OCI-M1 (cell line): ENCODE measurements at regions not wholly inside any gene's neighbourhood (a gene's known extent, or its start where the extent isn't known, plus 50 kb on each side); places are given as distances from the start of the nearest gene placed in this dataset.
A peak's percentile ranks its signal among the peaks of the same experiment; 100 is the strongest.

Source experiments
- DNase-seq: peaks from one replicate; lab custom pipeline; 2025; lab: John Stamatoyannopoulos, UW

- no peak for DNase-seq
Observed at GRCh38 chr10:125399289-125399688, 238.9 kb upstream of the CTBP2 start.

- no peak for DNase-seq
Observed at GRCh38 chr10:125398270-125398669, 237.9 kb upstream of the CTBP2 start.

GRCh38 chr10:125397608-125398007, 237.2 kb upstream of the CTBP2 start:
- no peak for DNase-seq

- DNase-seq, result no peak
Observed at GRCh38 chr10:125396676-125397075, 236.3 kb upstream of the CTBP2 start.

GRCh38 chr10:125392609-125393008, 232.2 kb upstream of the CTBP2 start:
- DNase-seq, result no peak

- peak; percentile 63 for DNase-seq
Observed at GRCh38 chr10:125392154-125392553, 231.8 kb upstream of the CTBP2 start.

GRCh38 chr10:125389648-125390047, 229.3 kb upstream of the CTBP2 start:
- DNase-seq, result peak; percentile 33

GRCh38 chr10:125379592-125379991, 219.2 kb upstream of the CTBP2 start:
- DNase-seq, result no peak

- DNase-seq, result no peak
Observed at GRCh38 chr10:125377368-125377767, 217.0 kb upstream of the CTBP2 start.

GRCh38 chr10:125375210-125375609, 214.8 kb upstream of the CTBP2 start:
- peak; percentile 10 for DNase-seq

GRCh38 chr10:125373546-125373945, 213.2 kb upstream of the CTBP2 start:
- no peak for DNase-seq

GRCh38 chr10:125370578-125370977, 210.2 kb upstream of the CTBP2 start:
- DNase-seq, result no peak

- DNase-seq, result no peak
Observed at GRCh38 chr10:125369382-125370326, 209.3 kb upstream of the CTBP2 start.

- DNase-seq, result no peak
Observed at GRCh38 chr10:125368146-125368545, 207.8 kb upstream of the CTBP2 start.

GRCh38 chr10:125363791-125364190, 203.4 kb upstream of the CTBP2 start:
- DNase-seq, result no peak

- no peak for DNase-seq
Observed at GRCh38 chr10:125362950-125363349, 202.6 kb upstream of the CTBP2 start.

GRCh38 chr10:125359401-125359800, 199.0 kb upstream of the CTBP2 start:
- no peak for DNase-seq

- DNase-seq, result no peak
Observed at GRCh38 chr10:125355657-125356056, 195.3 kb upstream of the CTBP2 start.

GRCh38 chr10:125350519-125350918, 190.2 kb upstream of the CTBP2 start:
- DNase-seq, result no peak

GRCh38 chr10:125348536-125348935, 188.2 kb upstream of the CTBP2 start:
- DNase-seq, result no peak

- DNase-seq, result no peak
Observed at GRCh38 chr10:125344573-125345171, 184.3 kb upstream of the CTBP2 start.

- no peak for DNase-seq
Observed at GRCh38 chr10:125343983-125344382, 183.6 kb upstream of the CTBP2 start.
